Lower lobe of right lung (tissue), 2 donors: ENCODE measurements at regions not wholly inside any gene's neighbourhood (a gene's known extent, or its start where the extent isn't known, plus 50 kb on each side); places are given as distances from the start of the nearest gene placed in this dataset.

Experiments used
- ATAC-seq, 2 donors: fragments of 200-7000 bp; cut with Tn5 transposase; one replicate each; pipeline ENCODE4 v1.9.1; 2020 to 2022; ENCODE audit warnings: mild to moderate bottlenecking in 2 of 2, moderate library complexity in 2 of 2
- DNase-seq: peaks from one replicate; pipeline ENCODE4 v3.0.0-alpha.2; 2020
- H3K27ac ChIP-seq: fragments of 200-600 bp; one replicate; pipeline ENCODE4 v1.8.0; 2022
- H3K27me3 ChIP-seq: fragments of 200-600 bp; one replicate; pipeline ENCODE4 v1.8.0; 2022; ENCODE audit warnings: low read depth
- H3K36me3 ChIP-seq: fragments of 200-600 bp; one replicate; pipeline ENCODE4 v1.8.0; 2022; ENCODE audit warnings: mild to moderate bottlenecking
- H3K4me1 ChIP-seq: fragments of 200-600 bp; one replicate; pipeline ENCODE4 v1.8.0; 2022
- H3K4me3 ChIP-seq: fragments of 200-600 bp; one replicate; pipeline ENCODE4 v1.8.0; 2022; ENCODE audit warnings: mild to moderate bottlenecking
- H3K9me3 ChIP-seq: fragments of 200-600 bp; one replicate; pipeline ENCODE4 v1.8.0; 2022
- CTCF ChIP-seq: fragments of 200-600 bp; IDR thresholded peaks from one replicate; pipeline ENCODE4 v1.8.0; 2022; ENCODE audit warnings: antibody characterized with exemption, mild to moderate bottlenecking
- intact Hi-C: fragments of 100-400 bp; cut with DNase I; formaldehyde crosslinking; loops from one replicate; pipeline ENCODE4 v1.11.0; 2022
- donor health status: DM: no; HTN: yes; CAD: no; lungs with severe emphysema.

- Histone ChIP-seq H3K4me1 (no peaks in the 10 kb centered on the region), H3K27ac (no peak overlapping the region), H3K4me3 (no peak overlapping the region), H3K36me3 (no peaks in the 10 kb centered on the region), H3K9me3 (no peaks in the 10 kb centered on the region), H3K27me3 (no peaks in the 10 kb centered on the region)
- no peak for ATAC-seq
- intact Hi-C loops = no loop called here
- no peak for DNase-seq
- no peak for TF ChIP-seq CTCF
Measured at GRCh38 chr10:120783867-120784266, 67.3 kb upstream of the WDR11 start.

DNA sequence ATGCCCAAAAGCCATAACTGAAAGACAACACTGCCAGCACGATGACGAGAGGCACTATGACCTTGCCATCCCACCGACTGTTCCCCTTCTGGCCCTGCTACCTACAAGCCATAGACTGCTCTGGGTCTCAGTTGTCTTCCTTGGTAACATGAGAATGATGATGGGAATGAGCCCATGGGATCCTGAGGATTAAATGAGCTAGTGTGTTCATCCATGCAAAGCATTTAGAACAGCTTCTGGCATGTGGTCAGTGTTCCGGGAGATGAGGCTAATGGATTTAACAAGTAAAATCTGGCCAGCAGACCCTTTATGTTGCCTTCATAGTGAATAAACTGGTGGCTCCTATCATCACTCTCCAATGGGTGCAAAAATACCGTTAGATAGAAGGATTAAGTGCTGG is 62.4 kb upstream of the WDR11 start:
- H3K4me1 ChIP-seq = no peaks in the 10 kb centered on the region
- H3K9me3 ChIP-seq = no peaks in the 10 kb centered on the region
- H3K27me3 ChIP-seq = no peaks in the 10 kb centered on the region
- DNase-seq = no peak
- no peak overlapping the region for H3K4me3 ChIP-seq
- H3K36me3 ChIP-seq = no peaks in the 10 kb centered on the region
- TF ChIP-seq CTCF = no peak
- ATAC-seq = no peak
- intact Hi-C loops = no loop called here
- H3K27ac ChIP-seq = no peak overlapping the region

- intact Hi-C loops = no loop called here
- H3K4me1 ChIP-seq = no peaks in the 10 kb centered on the region
- ATAC-seq (no peak), DNase-seq (no peak)
- TF ChIP-seq CTCF = no peak
- no peaks in the 10 kb centered on the region for H3K27me3 ChIP-seq
- H3K27ac ChIP-seq = no peak overlapping the region
- H3K9me3 ChIP-seq = no peaks in the 10 kb centered on the region
- no peak overlapping the region for H3K4me3 ChIP-seq
- H3K36me3 ChIP-seq = no peaks in the 10 kb centered on the region
Measured at GRCh38 chr10:120789303-120790203, 61.6 kb upstream of the WDR11 start.

DNA sequence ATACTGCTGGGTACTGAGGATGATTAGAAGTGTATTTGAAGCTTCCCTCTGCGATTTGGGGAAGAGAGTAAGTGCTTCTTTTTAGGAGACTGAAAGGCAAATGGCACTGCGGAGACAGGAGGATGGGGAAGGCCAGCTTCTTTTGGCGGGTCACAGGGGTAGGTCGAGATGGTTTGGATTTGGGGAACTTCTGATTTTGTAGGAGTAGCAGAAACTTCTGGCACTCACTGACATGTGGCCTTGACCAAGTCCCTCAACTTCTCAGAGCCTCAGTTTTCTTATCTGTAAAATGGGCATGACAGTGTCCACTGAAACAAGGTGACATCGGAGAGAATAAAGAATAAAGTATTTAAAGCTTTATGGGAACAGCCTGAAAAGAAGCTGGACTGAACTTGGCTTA is 59.8 kb upstream of the WDR11 start:
- Histone ChIP-seq H3K36me3 (no peaks in the 10 kb centered on the region), H3K27me3 (peaks cover 5% of the 10 kb centered on the region), H3K4me3 (no peak overlapping the region), H3K9me3 (no peaks in the 10 kb centered on the region), H3K27ac (no peak overlapping the region), H3K4me1 (no peaks in the 10 kb centered on the region)
- TF ChIP-seq CTCF = no peak
- intact Hi-C loops = no loop called here
- ATAC-seq = no peak
- DNase-seq = no peak

- H3K4me1 ChIP-seq = no peaks in the 10 kb centered on the region
- no peak for DNase-seq
- no peak overlapping the region for H3K4me3 ChIP-seq
- H3K27ac ChIP-seq = no peak overlapping the region
- no peaks in the 10 kb centered on the region for H3K9me3 ChIP-seq
- no peaks in the 10 kb centered on the region for H3K36me3 ChIP-seq
- no peak for ATAC-seq
- no peak for TF ChIP-seq CTCF
- intact Hi-C loops = no loop called here
- H3K27me3 ChIP-seq = peaks cover 5% of the 10 kb centered on the region
Measured at GRCh38 chr10:120793088-120793487, 58.1 kb upstream of the WDR11 start.
